ENCODE measurements at regions not wholly inside any gene's neighbourhood (a gene's known extent, or its start where the extent isn't known, plus 50 kb on each side); places are given as distances from the start of the nearest gene placed in this dataset.

- TF ChIP-seq TOX (CRISPR knock-in tag; IDR thresholded peaks at IDR 0.05; ENCODE audit: borderline replicate concordance) (no peak), PATZ1 (CRISPR knock-in tag; IDR thresholded peaks at IDR 0.05; ENCODE audit: borderline replicate concordance) (no peak), ZFP3 (CRISPR knock-in tag; IDR thresholded peaks at IDR 0.05) (no peak), PPARA (CRISPR knock-in tag; IDR thresholded peaks at IDR 0.05; ENCODE audit: borderline replicate concordance) (no peak), ARNTL (CRISPR knock-in tag; IDR thresholded peaks at IDR 0.05; ENCODE audit: borderline replicate concordance, low read depth) (no peak), ZC3H10 (CRISPR knock-in tag; IDR thresholded peaks at IDR 0.05) (no peak), CREB5 (CRISPR knock-in tag; IDR thresholded peaks at IDR 0.05; ENCODE audit: low read depth) (no peak), ZFP30 (CRISPR knock-in tag; IDR thresholded peaks at IDR 0.05) (no peak), POU6F1 (CRISPR knock-in tag; IDR thresholded peaks at IDR 0.05; ENCODE audit: borderline replicate concordance, low read depth) (no peak), TSHZ2 (CRISPR knock-in tag; IDR thresholded peaks at IDR 0.05) (no peak), RARB (CRISPR knock-in tag; IDR thresholded peaks at IDR 0.05) (no peak), OSR1 (CRISPR knock-in tag; IDR thresholded peaks at IDR 0.05) (no peak)
These were observed 206.6 kb downstream of the HAUS1 start for GRCh38 chr18:46310675-46311345.

All from SK-N-SH treated with all-trans-retinoic acid at 6 μM for 48 hours (cell line).